CD14-positive monocyte (primary cell): ENCODE measurements at regions not wholly inside any gene's neighbourhood (a gene's known extent, or its start where the extent isn't known, plus 50 kb on each side); places are given as distances from the start of the nearest gene placed in this dataset.

Source experiments
- DNase-seq, 3 donors: peaks; one replicate each; pipeline ENCODE4 v3.0.0-alpha.2; 2011 to 2022
- H2AFZ ChIP-seq: 2 replicates; pipeline ENCODE4 v1.6.0; 2012; ENCODE audit warnings: mild to moderate bottlenecking, low read depth, low read length, inconsistent platforms; ENCODE audit not compliant: insufficient read depth, poor library complexity, severe bottlenecking
- H3K27ac ChIP-seq, 2 donors: 1 replicate in 1 of 2; 2 replicates in 1 of 2; pipeline ENCODE4 v1.5.1; 2012 to 2013; ENCODE audit warnings: low read length in 2 of 2, control low read depth in 1 of 2, inconsistent platforms in 1 of 2, low read depth in 1 of 2, mild to moderate bottlenecking in 1 of 2
- H3K27me3 ChIP-seq, 2 donors: one replicate each; pipeline versions ENCODE4 v1.6.0 to v1.6.1; 2011 to 2013; ENCODE audit warnings: low read length in 2 of 2; ENCODE audit not compliant: control insufficient read depth in 2 of 2, insufficient read depth in 2 of 2
- H3K36me3 ChIP-seq, 2 donors: replicated peaks in 1 of 2; 1 replicate in 1 of 2; 2 replicates in 1 of 2; pipeline versions ENCODE4 v1.5.1 to v1.6.1; 2012 to 2013; ENCODE audit warnings: low read length in 2 of 2, control low read depth in 1 of 2, inconsistent platforms in 1 of 2, mild to moderate bottlenecking in 1 of 2; ENCODE audit not compliant: insufficient read depth in 2 of 2, control insufficient read depth in 1 of 2
- H3K4me1 ChIP-seq, 2 donors: 1 replicate in 1 of 2; 2 replicates in 1 of 2; pipeline versions ENCODE4 v1.5.1 to v1.6.1; 2012 to 2013; ENCODE audit warnings: low read length in 2 of 2, control low read depth in 1 of 2, inconsistent platforms in 1 of 2, mild to moderate bottlenecking in 1 of 2, moderate library complexity in 1 of 2; ENCODE audit not compliant: insufficient read depth in 2 of 2, control insufficient read depth in 1 of 2
- H3K4me2 ChIP-seq: replicated peaks from 2 replicates; pipeline ENCODE3; 2012; ENCODE audit warnings: low read length, moderate library complexity, mild to moderate bottlenecking; ENCODE audit not compliant: poor library complexity, severe bottlenecking; ENCODE audit errors: extremely low read depth
- H3K4me3 ChIP-seq, 3 experiments: fragments of 200-600 bp in 1 of 3; sonication (generic) in 1 of 3; replicated peaks in 1 of 3; 1 replicate in 2 of 3; 2 replicates in 1 of 3; pipeline ENCODE4 v1.5.1; 2011 to 2013; ENCODE audit warnings: low read length in 3 of 3, mild to moderate bottlenecking in 3 of 3, control low read depth in 2 of 3, low read depth in 2 of 3, inconsistent platforms in 1 of 3, moderate library complexity in 1 of 3
- H3K79me2 ChIP-seq: 2 replicates; pipeline ENCODE4 v1.6.0; 2012; ENCODE audit warnings: mild to moderate bottlenecking, control low read depth, inconsistent platforms, low read length, moderate library complexity; ENCODE audit not compliant: insufficient read depth
- H3K9ac ChIP-seq: 2 replicates; pipeline ENCODE4 v1.6.0; 2017; ENCODE audit warnings: low read length, mild to moderate bottlenecking; ENCODE audit not compliant: insufficient read depth, poor library complexity, severe bottlenecking
- H3K9me3 ChIP-seq, 2 donors: replicated peaks in 1 of 2; 1 replicate in 1 of 2; 2 replicates in 1 of 2; pipeline versions ENCODE4 v1.5.1 to v1.6.1; 2012 to 2013; ENCODE audit warnings: low read length in 2 of 2, control low read depth in 1 of 2; ENCODE audit not compliant: control insufficient read depth in 1 of 2, insufficient read depth in 1 of 2
- H4K20me1 ChIP-seq: 2 replicates; pipeline ENCODE4 v1.6.0; 2012; ENCODE audit warnings: mild to moderate bottlenecking, low read length, control low read depth, moderate library complexity; ENCODE audit not compliant: insufficient read depth
- H3K27ac Mint-ChIP-seq, 7 donors: one replicate each; pipeline ENCODE4 v1.8.0; 2020; ENCODE audit warnings: mild to moderate bottlenecking in 7 of 7, mixed read lengths in 7 of 7, moderate library complexity in 6 of 7, inconsistent platforms in 2 of 7
- H3K27me3 Mint-ChIP-seq, 3 donors: one replicate each; pipeline ENCODE4 v1.8.0; 2021 to 2022; ENCODE audit warnings: low read depth in 3 of 3, mild to moderate bottlenecking in 3 of 3, mixed read lengths in 3 of 3, moderate library complexity in 3 of 3, inconsistent platforms in 1 of 3
- H3K36me3 Mint-ChIP-seq, 2 donors: one replicate each; pipeline ENCODE4 v1.8.0; 2020; ENCODE audit warnings: mixed read lengths in 2 of 2, inconsistent platforms in 1 of 2, mild to moderate bottlenecking in 1 of 2
- H3K4me1 Mint-ChIP-seq: one replicate; pipeline ENCODE4 v1.8.0; 2020; ENCODE audit warnings: mild to moderate bottlenecking, mixed read lengths
- H3K4me3 Mint-ChIP-seq, 2 donors: one replicate each; pipeline ENCODE4 v1.8.0; 2020; ENCODE audit warnings: mild to moderate bottlenecking in 2 of 2, mixed read lengths in 2 of 2, moderate library complexity in 1 of 2
- H3K9me3 Mint-ChIP-seq, 7 donors: one replicate each; pipeline ENCODE4 v1.8.0; 2020 to 2022; ENCODE audit warnings: mixed read lengths in 7 of 7, mild to moderate bottlenecking in 6 of 7, moderate library complexity in 6 of 7, inconsistent platforms in 2 of 7
- CTCF ChIP-seq: fragments of 200-600 bp; IDR thresholded peaks from one replicate; pipeline ENCODE4 v1.8.0; 2022; ENCODE audit warnings: antibody characterized with exemption, mild to moderate bottlenecking
- WGBS: methylation state at CpG from one replicate; pipeline ENCODE4 v1.1.5; 2013; ENCODE audit warnings: missing lambda C conversion rate; ENCODE audit not compliant: insufficient coverage; 5-methylcytosine and 5-hydroxymethylcytosine counted together
- intact Hi-C, 2 donors: fragments of 100-400 bp; cut with micrococcal nuclease; formaldehyde crosslinking; loops; one replicate each; pipeline versions ENCODE4 v1.15.0 to v1.15.1; 2023

GRCh38 chr6:153583685-153584084 lies 452.6 kb upstream of the RGS17 start:
- intact Hi-C loops = no loop called here
- Histone ChIP-seq H3K79me2 (no peaks in the 10 kb centered on the region), H3K4me2 (no peak overlapping the region), H3K9ac (no peak overlapping the region), H2AFZ (no peak overlapping the region), H3K36me3 (no peaks in the 10 kb centered on the region), H3K27ac (no peak overlapping the region), H3K4me1 (no peaks in the 10 kb centered on the region), H4K20me1 (no peaks in the 10 kb centered on the region), H3K27me3 (no peaks in the 10 kb centered on the region), H3K9me3 (no peaks in the 10 kb centered on the region), H3K4me3 (no peak overlapping the region)
- DNase-seq = no peak
- Mint-ChIP-seq H3K4me3 (no peak overlapping the region), H3K27me3 (no peaks in the 10 kb centered on the region), H3K27ac (no peak overlapping the region), H3K36me3 (no peaks in the 10 kb centered on the region), H3K9me3 (peaks cover 0 to 3% (median 0%) of the 10 kb centered on the region in 7 donors), H3K4me1 (no peaks in the 10 kb centered on the region)
- whole genome bisulfite sequencing = no CpG with 5 or more reads among the region's 2 CpGs
- no peak for TF ChIP-seq CTCF

GRCh38 chr6:153580776-153581175 lies 449.7 kb upstream of the RGS17 start:
- Histone ChIP-seq H3K4me1 (no peaks in the 10 kb centered on the region), H3K4me3 (no peak overlapping the region), H3K4me2 (no peak overlapping the region), H3K9ac (no peak overlapping the region), H3K9me3 (no peaks in the 10 kb centered on the region), H3K36me3 (no peaks in the 10 kb centered on the region), H3K27me3 (no peaks in the 10 kb centered on the region), H3K27ac (no peak overlapping the region), H3K79me2 (no peaks in the 10 kb centered on the region), H2AFZ (no peak overlapping the region), H4K20me1 (no peaks in the 10 kb centered on the region)
- no CpG with 5 or more reads among the region's 2 CpGs for WGBS
- TF ChIP-seq CTCF = no peak
- no peaks in the 10 kb centered on the region for H3K4me1 Mint-ChIP-seq
- H3K9me3 Mint-ChIP-seq = peaks cover 0 to 8% (median 0%) of the 10 kb centered on the region in 7 donors
- no peak for DNase-seq
- no peak overlapping the region for H3K4me3 Mint-ChIP-seq
- H3K27me3 Mint-ChIP-seq = no peaks in the 10 kb centered on the region
- no peaks in the 10 kb centered on the region for H3K36me3 Mint-ChIP-seq
- intact Hi-C loops = no loop called here
- no peak overlapping the region for H3K27ac Mint-ChIP-seq
